ENCODE measurements at regions not wholly inside any gene's neighbourhood (a gene's known extent, or its start where the extent isn't known, plus 50 kb on each side); places are given as distances from the start of the nearest gene placed in this dataset.

DNA sequence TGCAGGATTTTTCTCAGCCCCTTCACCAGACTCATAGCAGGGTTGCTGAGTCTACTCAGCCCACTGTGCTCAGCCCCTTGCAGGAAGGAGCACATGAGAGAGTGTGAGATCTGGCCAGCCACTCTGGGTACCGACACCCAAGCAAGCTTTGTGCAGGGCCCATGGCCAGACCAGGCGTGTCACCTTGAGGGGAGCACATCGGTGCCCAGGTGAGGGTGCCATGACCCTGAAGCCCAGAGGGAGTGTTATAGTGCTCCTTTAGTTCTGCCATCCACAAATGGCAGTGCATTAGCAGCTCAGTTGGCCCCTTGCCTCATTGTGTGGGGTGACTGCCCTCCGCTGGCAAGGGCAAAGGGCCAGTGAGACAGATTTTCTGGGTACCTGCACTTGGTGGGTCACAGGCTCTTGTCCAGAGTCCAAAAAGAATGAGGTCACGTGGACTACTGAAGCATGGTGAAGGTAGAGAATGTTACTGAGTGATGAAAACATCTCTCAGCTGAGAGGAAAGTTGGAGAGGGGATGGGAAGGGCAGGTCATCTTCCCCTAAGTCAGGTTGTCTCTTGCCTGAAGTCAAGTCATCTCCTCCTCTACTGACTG, 181.8 kb downstream of the MACC1 start:
- intact Hi-C loops (cut with DNase I): no loop called here
- H3K4me3 ChIP-seq: no peak overlapping the region
- no peaks in the 10 kb centered on the region for H3K9me3 ChIP-seq
- no peaks in the 10 kb centered on the region for H3K4me1 ChIP-seq (ENCODE audit: insufficient read depth)
- no peak for DNase-seq
- no peaks in the 10 kb centered on the region for H3K36me3 ChIP-seq
- no peak for TF ChIP-seq EP300 (IDR thresholded peaks at IDR 0.05)
- TF ChIP-seq, protein P1, sequence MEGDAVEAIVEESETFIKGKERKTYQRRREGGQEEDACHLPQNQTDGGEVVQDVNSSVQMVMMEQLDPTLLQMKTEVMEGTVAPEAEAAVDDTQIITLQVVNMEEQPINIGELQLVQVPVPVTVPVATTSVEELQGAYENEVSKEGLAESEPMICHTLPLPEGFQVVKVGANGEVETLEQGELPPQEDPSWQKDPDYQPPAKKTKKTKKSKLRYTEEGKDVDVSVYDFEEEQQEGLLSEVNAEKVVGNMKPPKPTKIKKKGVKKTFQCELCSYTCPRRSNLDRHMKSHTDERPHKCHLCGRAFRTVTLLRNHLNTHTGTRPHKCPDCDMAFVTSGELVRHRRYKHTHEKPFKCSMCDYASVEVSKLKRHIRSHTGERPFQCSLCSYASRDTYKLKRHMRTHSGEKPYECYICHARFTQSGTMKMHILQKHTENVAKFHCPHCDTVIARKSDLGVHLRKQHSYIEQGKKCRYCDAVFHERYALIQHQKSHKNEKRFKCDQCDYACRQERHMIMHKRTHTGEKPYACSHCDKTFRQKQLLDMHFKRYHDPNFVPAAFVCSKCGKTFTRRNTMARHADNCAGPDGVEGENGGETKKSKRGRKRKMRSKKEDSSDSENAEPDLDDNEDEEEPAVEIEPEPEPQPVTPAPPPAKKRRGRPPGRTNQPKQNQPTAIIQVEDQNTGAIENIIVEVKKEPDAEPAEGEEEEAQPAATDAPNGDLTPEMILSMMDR (IDR thresholded peaks at IDR 0.05): no peak
- TF ChIP-seq POLR2A (IDR thresholded peaks at IDR 0.05): no peak
- 91 to 95% (median 94%) methylated on average over 5 of the region's 5 CpGs for WGBS, 3 donors
- H3K27ac ChIP-seq: no peak overlapping the region
- H3K27me3 ChIP-seq: no peaks in the 10 kb centered on the region

DNA sequence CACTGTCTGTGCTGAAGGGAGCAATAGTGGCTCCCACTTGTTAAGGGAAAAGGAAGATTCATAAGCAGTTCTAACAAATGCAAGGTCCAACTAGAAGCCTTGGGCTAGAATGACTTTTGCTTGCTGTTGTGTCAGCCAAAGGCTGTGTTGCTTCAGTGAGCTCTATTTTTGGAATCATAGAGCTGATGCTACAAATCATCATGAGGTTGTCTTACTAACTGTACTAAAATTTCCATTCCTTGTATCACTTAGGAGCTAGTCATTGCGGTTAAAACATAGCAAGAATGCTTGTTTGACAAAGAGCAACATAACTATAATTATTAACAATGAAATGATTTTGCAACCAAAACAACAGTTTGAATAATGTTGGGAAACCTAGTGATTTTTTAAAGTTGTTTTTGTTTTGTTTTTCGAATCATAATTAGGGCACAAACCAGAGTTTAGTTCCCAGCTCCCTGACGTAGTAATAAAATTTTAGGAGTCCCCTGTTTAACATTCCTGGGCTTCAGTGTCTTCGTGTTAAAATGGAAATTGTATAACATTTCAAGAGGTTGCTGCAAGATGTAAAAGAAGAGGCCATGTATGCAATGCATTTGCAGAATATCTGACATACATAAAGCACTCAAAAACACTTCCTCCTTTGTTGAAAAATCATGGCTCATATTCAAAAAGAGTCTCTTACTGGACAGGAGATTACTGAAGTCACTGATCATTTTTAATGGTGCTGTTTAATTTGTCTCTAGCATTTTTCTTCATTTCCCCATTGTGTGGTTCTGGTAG, 183.4 kb downstream of the MACC1 start:
- TF ChIP-seq EP300 (IDR thresholded peaks at IDR 0.05) (no peak), POLR2A (IDR thresholded peaks at IDR 0.05) (no peak)
- TF ChIP-seq, protein P1 (IDR thresholded peaks at IDR 0.05): no peak
- Histone ChIP-seq H3K27me3 (no peaks in the 10 kb centered on the region), H3K4me1 (ENCODE audit: insufficient read depth) (no peaks in the 10 kb centered on the region), H3K4me3 (no peak overlapping the region), H3K27ac (no peak overlapping the region), H3K9me3 (no peaks in the 10 kb centered on the region), H3K36me3 (no peaks in the 10 kb centered on the region)
- WGBS, 3 donors: 63 to 69% (median 69%) methylated on average over 4 of the region's 4 CpGs
- intact Hi-C loops (cut with DNase I): no loop called here
- no peak for DNase-seq

DNA sequence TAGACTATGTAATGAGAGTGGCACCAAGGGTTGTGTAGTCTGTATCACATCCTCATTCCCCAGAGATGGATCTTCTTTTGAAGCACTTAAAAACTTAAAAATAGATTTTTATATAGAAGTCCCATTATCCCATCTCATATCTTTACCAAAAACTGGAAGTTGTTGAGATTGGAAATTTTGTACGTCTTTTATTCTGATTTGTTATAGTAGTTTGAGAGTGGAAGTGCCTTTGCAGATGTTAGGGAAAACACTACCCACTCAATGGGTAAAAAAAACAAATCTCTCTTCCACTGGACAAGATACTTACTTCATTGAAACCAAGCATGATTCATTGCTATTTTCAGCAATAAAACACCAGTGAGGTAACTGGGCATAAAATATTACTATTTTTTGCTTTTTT, 184.4 kb downstream of the MACC1 start:
- Histone ChIP-seq H3K27me3 (no peaks in the 10 kb centered on the region), H3K4me1 (ENCODE audit: insufficient read depth) (no peaks in the 10 kb centered on the region), H3K4me3 (no peak overlapping the region), H3K36me3 (no peaks in the 10 kb centered on the region), H3K27ac (no peak overlapping the region), H3K9me3 (no peaks in the 10 kb centered on the region)
- 83 to 85% (median 85%) methylated on average over 1 of the region's 1 CpG for WGBS, 3 donors
- DNase-seq: no peak
- TF ChIP-seq, protein P1 (IDR thresholded peaks at IDR 0.05): no peak
- no peak for TF ChIP-seq EP300 (IDR thresholded peaks at IDR 0.05)
- no peak for TF ChIP-seq POLR2A (IDR thresholded peaks at IDR 0.05)
- intact Hi-C loops (cut with DNase I): no loop called here

DNA sequence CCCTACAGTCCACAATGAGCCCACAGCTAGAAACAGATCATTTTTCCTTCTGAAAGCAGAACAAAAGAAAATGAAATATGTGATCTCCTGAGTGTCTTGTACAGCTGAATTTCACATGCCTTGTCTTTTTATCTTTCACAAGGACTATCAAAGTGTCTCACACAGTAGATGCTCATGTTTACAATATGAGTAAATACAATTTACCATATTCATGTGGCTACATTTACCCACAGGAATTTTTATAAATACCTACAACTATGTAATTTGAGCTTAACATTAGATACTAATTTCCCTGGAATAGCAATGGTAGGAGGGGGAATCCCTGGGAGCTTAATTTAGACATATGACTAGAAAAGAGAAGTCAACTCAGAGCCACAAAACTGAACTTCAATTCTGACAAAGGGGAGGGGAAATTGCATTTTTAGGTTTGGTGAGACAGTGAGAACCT, 186.2 kb downstream of the MACC1 start:
- no peak for DNase-seq
- Histone ChIP-seq H3K4me1 (ENCODE audit: insufficient read depth) (no peaks in the 10 kb centered on the region), H3K27me3 (no peaks in the 10 kb centered on the region), H3K4me3 (no peak overlapping the region), H3K36me3 (no peaks in the 10 kb centered on the region), H3K27ac (no peak overlapping the region), H3K9me3 (no peaks in the 10 kb centered on the region)
- TF ChIP-seq, protein P1 (IDR thresholded peaks at IDR 0.05): no peak
- TF ChIP-seq POLR2A (IDR thresholded peaks at IDR 0.05): no peak
- no peak for TF ChIP-seq EP300 (IDR thresholded peaks at IDR 0.05)
- intact Hi-C loops (cut with DNase I): no loop called here

All from ovary (tissue), 7 donors.